Stimulated activated CD8-positive, alpha-beta memory T cell treated with anti-CD3 and anti-CD28 coated beads, Interleukin-12 subunit alpha, Interleukin-12 subunit beta, amount 100 ng/mL, for 24 hours (primary cell): ENCODE measurements at regions not wholly inside any gene's neighbourhood (a gene's known extent, or its start where the extent isn't known, plus 50 kb on each side); places are given as distances from the start of the nearest gene placed in this dataset.
"Not testable (repeated sequence)": the region's sequence is repeated elsewhere in the genome, so short reads cannot be mapped to it uniquely, and the experiment has no call there.

ENCODE experiments used
- DNase-seq: peaks from one replicate; pipeline ENCODE4 v3.0.0-alpha.2; 2020; ENCODE audit errors: extremely low read depth

DNA sequence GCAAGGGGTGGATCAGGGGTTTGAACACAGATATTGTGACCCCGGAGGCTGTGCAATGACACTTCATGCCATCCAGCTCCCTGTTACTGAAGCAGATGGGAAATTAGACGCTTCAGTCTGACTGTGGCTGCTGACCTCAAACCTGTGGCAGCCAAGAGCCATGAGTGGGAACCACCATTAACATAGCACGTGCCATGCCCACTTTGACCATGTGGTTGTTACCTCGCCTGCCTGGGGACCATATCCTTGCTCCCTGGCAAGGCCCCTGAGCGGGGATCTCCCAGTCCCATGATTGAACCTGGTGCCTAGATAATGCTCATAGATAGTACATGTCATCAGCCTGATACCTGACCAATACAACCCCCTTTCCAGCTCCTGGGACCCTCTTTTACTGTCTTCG lies 68.9 kb downstream of the CYP26B1 start:
- DNase-seq: no peak

DNA sequence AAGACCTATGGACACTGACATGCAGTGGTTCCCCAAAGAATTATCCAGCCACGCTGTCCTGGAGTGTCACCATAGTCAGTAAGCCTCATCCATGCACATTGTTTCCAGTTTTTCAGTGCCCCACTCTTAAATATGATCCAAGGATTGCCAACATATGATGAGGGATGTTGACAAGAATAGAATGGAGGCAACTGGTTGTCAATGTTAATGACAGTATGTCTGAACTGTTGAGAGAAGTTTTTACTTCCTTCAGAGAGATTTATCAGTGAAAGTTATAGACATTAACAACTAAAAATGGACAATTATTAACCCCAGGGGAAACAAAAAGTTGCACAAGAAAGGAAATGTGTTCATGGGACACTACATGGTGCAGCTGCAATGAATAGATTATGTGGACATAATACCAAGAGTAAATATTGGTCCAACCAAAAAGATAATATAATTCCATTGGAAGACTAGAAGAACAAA lies 69.9 kb downstream of the CYP26B1 start:
- no peak for DNase-seq

DNA sequence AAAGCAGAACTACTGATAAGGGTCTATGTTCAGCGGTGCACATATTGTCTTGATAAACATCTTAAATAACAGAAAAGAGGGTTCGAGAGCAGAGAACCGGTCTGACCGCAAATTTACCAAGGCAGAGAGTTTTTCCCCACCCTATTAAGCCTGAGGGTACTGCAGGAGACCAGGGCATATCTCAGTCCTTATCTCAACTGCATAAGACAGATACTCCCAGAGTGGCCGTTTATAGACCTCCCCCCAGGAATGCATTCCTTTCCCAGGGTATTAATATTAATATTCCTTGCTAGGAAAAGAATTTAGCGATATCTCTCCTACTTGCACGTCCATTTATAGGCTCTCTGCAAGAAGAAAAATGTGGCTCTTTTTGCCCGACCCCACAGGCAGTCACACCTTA lies 74.3 kb downstream of the CYP26B1 start:
- DNase-seq: not testable (repeated sequence)

DNA sequence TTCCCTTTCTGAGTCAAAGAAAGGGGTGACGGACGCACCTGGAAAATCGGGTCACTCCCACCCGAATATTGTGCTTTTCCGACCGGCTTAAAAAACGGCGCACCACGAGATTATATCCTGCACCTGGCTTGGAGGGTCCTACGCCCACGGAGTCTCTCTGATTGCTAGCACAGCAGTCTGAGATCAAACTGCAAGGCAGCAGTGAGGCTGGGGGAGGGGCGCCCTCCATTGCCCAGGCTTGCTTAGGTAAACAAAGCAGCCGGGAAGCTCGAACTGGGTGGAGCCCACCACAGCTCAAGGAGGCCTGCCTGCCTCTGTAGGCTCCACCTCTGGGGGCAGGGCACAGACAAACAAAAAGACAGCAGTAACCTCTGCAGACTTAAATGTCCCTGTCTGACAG lies 83.5 kb downstream of the CYP26B1 start:
- DNase-seq: not testable (repeated sequence)

DNA sequence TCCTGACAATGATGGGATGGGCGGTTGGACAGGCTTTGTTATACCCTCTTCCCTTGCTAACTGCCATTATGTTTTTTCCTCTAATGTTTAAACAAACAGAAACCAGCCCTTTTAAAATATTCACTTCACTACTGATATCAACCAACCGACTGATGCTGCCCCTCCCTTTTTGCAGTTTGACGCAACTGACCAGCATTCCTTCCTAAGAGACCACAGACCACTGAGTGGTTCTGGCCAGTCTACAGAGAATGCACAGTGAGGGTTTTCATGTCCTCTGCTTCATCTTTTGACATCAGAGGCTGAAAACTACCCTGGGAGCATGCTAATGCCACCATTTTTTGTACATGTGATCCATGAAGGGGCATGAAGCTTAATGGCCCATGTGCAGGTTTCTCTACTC lies 85.3 kb downstream of the CYP26B1 start:
- no peak for DNase-seq

DNA sequence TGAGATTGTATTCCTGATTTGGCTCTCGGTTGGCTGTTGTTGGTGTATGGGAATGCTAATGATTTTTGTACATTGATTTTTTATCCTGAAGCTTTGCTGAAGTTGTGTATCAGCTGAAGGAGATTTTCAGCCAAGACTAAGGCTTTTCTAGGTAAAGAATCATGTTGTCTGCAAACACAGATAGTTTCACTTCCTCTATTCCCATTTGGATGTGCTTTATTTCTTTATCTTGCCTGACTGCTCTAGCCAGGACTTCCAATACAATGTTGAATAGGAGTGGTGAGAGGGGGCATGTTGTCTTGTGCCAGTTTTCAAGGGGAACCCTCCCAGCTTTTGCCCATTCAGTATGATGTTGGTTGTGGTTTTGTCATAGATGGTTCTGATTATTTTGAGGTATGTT lies 90.4 kb downstream of the CYP26B1 start:
- DNase-seq: no peak

DNA sequence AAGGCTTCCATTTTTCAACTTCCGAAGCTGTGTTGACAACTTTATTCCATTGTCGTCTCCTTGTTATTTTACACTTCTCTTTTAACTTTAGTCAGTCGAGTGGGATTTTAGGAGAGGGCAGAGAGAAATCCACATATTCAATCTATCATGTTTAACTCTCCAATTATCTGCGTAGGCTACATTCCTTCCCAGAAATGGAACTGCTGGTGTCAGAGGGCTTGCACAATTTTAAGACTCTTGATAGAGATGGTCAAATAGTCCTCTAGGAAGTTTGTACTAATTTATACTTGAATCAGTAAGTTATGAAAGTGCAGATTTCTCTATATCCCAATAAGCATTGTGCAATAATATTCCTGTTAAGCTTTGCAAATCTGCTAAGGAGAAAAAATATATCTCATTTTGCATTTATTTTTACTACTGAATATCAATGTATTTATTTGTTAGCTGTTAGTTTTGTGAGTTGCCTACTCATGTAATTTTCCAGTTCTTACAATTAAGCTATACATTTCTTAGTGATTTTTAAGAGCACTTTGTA lies 95.6 kb downstream of the CYP26B1 start:
- no peak for DNase-seq

DNA sequence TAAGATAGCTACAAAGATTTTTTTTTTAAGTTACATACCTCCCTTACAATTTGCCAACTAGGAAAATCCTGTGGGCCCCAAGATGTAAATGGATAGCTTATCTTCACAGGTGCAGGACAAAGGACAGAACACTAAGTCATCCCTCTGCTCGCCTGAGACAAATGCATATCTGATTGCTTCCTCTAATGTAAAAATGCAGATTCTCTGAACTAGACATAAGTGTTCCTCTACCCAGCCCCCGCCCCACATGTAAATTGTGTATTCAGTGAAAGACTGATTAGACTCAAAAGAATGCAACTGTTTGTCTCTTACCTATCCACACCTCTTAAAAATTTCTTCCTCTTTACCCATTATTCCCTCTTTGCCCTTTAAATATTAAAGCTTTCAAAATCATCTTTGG lies 96.5 kb downstream of the CYP26B1 start:
- DNase-seq: no peak

DNA sequence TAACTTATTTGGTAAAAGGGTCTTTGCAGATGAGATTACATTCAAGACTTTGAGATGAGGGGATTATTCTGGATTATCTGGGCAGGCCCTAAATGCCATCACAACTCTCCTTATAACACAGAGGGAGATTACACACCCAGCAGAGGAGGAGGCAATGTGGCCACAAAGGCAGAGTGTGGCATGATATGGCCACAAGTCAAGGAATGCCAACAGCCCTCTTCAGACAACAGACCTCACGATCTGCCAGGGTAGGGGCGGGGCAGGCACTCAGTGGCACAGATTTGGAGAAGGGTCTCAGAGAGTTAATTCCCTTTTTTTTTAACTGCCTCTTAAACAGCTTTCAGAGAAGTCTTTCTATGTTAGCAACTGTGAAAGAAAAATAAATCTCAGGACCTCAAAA lies 96.9 kb downstream of the CYP26B1 start:
- no peak for DNase-seq

DNA sequence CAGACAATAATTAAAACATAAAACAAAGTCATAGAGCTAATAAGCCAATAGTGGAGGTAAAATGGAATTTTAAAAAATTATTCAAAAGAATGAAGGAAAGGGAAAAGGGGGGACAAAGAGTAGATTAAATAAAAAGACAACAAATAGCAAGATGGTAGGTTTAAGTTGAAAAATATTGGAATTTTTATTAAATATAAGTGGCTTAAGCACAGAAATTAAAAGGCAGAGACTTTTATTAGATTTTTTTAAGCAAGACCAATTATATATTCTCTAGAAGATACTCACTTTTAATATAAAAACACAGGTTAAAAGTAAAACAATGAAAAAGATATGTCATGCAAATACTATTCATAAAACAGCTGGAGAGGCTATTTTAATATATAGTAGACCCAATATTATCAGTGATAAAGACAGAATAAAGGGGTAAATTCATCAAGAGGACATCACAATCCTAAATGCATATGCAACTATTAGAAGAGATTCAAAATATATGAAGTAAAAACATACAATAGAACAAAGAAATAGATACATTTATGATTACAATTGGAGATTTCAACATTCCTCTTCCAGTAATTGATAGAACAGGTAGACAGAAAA lies 98.7 kb downstream of the CYP26B1 start:
- no peak for DNase-seq

DNA sequence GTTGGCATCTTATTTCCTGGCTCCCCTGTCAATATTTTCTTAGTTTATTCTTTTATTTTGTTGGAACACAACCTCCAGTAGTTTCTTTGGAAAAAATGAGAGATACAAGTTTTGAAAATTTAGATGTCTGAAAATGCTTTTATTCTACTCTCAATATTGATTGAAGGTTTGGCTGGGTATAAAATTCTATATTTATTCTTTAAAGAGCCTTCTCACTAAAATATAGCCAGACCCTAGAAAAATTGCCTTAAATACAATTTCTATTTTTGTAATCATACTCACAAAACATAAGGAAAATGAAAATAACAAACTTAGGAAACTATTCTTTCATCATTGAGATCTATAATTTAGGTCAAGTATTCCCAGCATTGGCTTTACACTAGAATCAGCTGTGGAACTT lies 103.7 kb downstream of the CYP26B1 start:
- DNase-seq: no peak

DNA sequence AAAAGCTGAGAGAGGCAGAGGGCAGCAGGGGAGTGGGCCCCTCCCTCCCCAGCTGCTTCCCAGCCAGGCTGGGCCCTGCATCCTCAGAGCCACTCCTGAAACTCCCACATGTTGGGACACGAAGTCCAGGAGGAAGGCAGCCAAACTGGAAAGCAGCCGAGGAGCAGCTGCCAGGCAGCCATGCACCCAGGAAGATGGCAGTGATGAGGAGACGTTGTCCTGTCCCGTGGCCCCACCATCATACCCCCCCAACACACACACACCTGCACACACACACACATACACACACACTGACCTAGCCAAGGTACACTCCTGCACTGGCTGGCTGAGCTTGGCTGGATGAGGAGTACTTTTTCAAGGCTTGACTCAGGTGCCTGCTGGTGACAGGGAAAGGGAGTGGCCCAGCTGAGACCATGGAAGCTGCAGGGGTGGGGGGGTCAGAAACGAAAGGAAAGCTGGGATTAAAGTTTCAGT lies 106.0 kb downstream of the CYP26B1 start:
- no peak for DNase-seq

DNA sequence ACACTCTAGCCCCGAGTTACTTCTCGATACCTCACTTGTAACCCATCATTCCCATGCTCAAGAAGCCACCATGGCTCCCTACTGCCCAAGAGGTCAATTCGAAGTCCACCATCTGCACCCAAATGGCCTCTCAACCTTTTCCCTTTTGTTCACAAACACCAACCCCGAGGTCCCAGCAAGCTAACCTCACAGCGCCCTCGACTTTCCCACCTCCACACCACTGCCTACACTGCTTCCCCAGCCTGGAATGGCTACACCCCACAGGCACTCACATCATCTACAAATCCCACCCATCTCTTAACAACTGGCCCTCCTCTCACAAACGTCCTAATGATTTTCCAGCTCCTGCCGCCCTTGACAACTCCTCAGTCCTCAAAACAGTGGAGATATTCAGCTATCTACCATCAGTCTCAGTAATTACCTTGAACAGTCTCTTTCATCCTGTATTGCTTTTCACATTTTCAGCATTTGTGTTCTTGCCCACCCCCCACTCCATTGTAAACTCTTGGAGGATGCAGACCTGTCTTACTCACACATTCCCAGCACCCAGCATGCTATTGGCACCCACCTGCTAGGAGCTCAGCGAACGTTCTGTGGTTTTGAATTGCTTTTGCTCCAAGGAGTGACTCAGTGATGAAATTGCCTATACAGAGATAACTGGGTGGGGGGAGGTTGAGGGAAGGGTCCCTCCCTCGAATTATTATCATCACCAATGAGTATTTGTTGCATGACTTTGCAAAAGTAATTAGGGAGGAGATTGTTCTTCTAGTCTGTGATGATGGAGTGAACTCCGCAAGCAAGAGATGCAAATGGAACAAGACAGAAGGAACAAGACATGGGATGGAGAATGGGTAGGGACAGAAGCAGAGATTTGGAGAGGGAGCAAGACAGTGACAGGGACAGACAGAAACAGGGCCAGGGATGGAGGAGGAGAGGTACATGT lies 106.8 kb downstream of the CYP26B1 start:
- DNase-seq: no peak

DNA sequence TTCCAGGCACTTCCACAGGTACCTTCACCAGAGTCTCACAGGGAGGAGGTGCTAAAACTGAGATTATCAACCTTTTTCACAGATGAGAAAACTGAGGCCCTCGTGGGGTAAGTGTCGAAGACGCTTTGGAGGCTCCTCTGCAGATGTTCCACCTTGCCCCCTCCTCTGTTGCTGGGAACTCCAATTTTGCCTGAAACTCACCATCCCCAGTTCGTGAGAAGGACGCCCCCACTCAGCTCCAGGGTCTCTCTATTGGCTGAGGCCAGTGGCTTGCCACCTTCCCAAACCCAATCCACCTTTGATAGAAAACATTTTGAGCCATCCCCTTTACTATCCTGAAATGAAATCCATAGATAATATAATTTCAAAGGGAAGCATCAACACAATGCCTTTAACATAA lies 109.1 kb downstream of the CYP26B1 start:
- no peak for DNase-seq

DNA sequence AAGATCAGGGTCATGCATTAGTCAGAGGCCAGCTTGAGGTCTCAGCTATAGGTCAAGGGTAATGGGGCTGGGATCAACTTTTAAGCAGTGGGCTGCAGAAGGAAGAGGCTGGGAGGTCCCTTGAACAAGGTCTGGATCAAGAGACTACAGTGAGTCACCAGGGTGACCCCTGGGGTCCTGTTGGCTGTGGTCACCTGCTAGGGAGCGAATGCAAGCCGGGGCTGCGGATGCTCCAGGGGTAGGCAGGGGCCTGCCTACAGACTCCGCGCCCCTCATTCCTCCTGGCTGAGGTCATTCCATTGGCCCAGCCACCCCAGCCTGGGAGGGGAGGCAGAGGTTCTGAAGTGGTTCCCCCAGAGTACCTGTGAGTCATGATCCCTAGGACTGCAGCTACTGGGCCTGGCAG lies 110.4 kb downstream of the CYP26B1 start:
- DNase-seq: no peak

DNA sequence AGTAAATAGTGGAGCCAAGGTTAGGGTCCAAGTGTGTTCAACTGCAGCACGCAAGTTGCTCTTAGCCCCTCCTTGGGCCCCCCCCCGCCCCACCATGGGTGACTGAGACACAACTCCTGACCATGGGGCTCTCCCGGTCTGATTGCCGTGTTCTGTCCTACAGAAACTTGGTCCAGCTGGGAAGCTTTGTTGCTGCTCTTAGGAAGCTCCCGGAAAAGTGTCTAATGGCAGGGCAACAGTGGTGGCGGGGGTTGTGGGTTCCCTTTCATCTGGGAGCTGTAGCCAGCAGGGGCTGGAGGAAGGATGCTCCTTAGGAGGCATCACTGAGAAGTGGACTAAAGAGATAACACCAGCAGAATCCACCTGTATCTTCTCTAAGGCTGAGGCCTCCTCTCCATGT lies 111.1 kb downstream of the CYP26B1 start:
- no peak for DNase-seq

DNA sequence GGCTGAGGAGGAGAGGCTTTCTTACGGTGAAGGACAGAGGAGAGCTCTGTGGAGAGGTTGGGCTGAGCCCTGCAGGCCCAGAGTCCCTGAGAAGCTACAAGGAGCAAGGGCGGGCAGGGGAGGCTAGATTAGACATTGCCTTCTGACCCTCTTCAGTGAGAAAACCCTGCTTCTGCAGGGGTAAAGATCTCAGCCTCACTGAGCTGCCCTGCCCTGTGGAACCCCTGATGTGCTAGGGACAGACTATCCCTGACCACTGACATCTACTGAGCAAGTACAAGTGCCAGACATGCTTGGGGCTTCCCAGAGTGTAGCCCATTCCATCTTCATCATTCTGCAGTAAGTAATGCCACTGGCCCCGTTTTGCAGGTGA lies 111.5 kb downstream of the CYP26B1 start:
- DNase-seq: no peak

DNA sequence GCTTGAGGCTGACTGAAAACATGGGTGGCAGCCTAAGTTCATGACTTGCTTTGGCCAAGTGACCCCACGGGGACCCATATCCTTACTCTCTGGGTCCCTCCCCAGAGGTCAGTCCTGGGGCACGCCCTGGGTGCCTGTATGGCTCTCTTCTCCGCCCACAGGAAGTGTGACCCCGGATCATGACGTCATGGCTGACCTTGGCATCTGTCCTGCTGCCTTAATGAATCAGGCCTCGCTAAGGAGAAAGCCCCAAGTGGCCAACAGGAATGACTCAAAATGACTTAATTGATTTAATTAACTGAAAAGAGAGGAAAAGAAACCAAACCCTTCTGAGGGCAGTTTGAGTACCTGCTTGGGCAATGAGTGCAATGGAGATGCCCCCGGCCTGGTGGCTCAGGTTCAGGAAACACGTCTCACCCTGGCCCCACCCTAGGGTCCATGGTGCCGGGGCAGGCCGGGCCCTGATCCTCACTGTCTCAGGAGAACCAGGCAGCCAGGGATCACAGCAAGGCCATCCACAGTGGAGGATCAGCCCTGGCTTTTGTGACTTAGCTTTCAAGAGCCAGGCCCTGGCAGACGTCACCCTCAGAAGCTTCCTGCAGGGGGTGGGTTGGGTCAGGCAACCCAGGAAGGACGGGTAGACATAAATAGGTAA lies 112.0 kb downstream of the CYP26B1 start:
- DNase-seq: no peak

DNA sequence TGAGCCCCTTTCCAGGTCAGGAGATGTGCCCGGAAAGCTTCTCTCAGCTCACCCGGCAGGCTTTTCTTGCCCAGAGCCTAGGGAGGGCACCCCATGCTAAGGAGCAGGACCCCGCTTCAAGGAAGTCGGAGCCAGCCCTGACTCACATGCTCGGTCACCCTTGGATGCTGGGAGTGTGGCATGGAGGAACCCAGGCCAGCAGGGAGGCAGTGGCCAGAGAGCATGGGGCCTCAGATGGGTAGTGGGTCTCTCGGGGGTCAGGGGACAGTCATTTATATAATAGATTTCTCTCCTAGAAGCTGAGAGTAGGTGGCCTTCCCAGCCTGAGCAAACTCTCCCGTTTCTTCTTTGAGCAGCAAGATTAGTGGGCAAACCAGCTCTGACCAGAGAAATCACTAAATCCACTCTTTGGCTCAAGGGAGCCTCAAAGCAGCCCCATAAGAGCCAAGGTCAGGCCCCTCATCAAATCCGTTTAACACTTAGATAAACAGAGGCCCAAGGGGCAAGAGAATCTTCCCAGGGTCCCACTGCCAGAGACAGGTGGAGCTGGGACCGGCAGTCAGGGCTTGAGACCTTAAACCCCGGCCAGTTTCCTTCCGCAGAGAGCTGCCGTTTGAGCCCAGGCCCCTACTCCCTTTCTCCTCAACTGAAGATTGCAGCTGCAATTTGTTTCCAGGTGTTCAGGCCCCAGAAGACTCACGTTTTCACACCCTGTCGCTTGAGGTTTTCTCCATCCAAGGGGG lies 113.1 kb downstream of the CYP26B1 start:
- no peak for DNase-seq

DNA sequence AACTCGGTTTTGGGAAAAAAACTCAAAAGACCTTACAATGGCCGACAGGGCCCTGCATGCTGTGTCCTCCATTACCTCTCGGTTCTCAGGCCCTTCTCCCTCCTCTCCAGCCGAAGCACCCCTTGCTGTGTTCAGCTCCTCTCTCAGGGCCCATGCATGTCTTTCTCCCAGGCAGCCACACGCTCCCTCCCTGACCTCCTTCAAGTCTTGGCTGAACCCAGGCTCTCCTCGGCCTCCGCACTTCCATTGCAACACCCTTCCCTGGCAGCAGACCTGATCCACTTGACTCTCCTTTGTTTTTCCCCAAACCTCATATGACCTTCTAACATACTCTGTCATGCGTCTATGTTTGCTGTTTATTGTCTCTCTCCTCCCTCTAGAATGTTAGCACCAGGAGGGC lies 114.0 kb downstream of the CYP26B1 start:
- no peak for DNase-seq

DNA sequence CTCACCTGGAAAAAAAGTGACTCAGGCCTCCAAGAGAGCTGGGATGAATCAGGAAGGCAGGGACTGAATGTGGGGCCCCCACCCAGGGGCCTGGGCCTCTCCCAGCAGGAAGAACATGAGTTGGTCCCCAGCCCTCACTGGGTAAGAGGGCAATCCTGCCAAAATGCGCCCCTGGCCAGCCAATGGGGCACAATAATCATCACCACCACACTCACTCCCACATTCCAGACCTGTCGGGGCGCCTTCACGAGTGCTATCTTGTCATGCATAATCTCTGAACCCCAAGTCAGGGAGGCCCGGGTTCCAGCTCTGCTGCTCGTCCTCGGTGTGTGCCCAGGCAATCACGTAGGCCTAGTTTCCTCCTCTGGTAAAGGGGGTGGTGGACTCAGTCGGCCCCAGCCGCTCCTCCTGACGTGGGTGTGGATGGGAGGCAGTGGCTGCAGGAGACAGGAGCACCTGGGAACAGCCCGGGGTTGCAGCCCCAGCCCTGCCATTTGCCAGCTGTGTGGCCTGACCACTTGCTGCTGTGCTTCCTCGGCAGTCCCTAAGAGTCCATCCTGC lies 115.1 kb downstream of the CYP26B1 start:
- DNase-seq: no peak
